HG03442 (cell line): ENCODE measurements at regions not wholly inside any gene's neighbourhood (a gene's known extent, or its start where the extent isn't known, plus 50 kb on each side); places are given as distances from the start of the nearest gene placed in this dataset.

Source experiments
- ATAC-seq: cut with Tn5 transposase; IDR thresholded peaks from one replicate; pipeline ENCODE4 v1.9.1; 2021; ENCODE audit warnings: mild to moderate bottlenecking, moderate library complexity; ENCODE audit not compliant: unreplicated experiment

DNA sequence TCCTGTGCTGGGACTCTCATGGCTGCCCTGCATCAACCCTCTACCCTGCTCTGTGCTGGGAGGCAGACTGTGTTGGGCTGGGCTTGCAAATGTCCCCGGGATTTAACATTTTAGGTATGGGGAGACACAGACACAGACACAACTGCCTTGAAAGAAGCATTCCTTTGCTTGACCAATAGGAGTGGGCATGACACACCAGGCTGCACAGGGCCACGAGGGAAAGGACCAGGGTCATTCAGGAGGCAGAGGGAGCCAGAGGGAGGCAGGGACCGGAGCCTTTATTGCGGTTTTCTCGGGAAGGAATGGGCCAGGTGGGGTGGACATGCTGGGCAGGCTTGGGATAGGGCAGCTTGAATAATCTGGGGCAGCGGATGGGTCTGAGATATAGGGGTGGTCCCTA, 238.7 kb upstream of the COPS8 start:
- no peak for ATAC-seq

DNA sequence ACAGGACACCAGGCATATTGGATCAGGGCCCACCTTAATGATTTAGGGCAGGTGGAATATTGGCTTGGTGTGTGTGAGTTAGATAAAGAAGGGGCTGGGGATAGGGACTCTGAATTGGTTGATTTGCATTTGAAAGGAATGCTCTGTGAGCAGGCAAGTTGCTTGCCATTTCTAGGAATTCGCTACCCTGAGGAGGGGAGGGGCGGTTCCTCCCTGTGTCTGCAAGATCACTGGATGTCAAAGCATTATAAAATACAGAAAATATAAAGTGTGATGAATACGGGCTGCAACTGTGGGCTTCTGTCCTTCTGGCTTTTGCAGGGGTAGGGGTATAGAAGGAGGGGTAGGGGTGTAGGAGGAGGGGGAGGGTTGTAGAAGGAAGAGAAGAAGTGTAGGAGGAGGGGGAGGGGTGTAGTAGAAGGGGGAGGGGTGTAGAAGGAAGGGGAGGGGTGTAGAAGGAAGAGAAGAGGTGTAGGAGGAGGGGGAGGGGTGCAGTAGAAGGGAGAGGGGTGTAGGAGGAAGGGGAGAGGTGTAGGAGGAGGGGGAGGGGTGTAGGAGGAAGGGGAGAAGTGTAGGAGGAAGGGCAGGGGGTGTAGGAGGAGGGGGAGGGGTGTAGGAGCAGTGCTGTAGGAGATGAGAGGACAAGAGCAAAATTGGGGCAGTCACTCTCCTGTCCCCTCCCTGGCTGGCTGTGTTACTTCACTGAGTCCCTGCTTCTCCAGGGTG, 238.0 kb upstream of the COPS8 start:
- no peak for ATAC-seq

GRCh38 chr2:236848501-236848900, 237.2 kb upstream of the COPS8 start:
- ATAC-seq: no peak

GRCh38 chr2:236849508-236849907, 236.2 kb upstream of the COPS8 start:
- ATAC-seq: no peak

DNA sequence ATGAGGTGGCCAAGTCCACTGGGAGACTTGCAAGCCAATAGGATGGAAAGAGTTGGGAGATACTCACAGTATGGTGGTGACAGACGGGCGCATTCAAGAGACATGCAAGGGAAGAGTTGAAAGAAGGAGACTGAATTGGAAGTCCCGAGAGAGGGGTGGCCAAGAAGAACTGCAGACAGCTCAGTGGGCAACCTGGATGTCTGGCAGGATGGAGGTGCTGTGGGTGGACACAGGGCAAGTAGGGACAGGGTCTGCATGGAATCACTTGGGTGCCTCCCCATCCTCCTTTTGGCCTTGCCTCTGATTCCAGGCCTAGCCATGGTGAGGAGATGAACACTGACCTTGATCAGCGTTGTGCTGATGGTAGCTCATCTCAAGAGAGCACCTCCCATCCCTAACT, 235.7 kb upstream of the COPS8 start:
- ATAC-seq: no peak

GRCh38 chr2:236851187-236851586, 234.5 kb upstream of the COPS8 start:
- no peak for ATAC-seq

DNA sequence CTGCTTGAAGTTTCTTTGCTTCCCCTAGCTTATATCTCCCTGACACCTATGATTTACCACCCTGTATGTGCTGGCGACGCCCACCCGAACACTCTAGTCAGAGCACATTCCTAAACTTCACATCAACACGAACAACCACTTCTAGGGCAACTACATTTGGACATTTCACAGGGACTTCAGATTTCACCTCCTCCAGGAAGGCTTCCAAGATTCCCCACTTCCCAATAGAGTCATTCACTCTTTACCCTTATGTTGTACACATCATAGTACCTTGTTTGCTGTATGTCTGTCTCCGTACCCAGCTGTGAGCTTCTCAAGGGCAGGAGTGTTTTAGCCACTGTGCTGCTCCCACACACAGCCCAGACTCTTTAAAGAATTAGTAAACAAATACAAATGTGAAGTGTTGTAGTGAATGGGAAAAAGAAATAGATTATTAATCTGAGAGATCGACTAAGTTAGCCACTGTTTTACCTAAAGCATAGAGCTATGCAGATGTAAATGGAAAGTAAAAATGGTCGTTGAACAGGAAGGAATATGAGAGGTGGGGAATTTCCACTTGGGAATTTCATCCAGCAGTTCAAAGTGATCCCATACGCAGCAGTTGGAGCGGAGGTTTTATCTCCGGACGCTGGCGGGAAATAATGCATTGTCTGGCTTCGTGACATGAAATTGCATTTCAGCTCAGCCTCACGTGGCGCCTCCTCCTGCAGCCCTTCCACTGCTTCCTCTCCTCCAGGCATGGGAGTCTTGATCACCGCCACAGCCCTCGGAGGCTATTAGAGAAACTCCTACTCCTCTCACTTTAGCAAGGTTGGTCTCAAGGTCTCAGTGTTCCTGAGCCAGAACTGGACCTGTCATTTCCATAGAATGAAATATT, 233.4 kb upstream of the COPS8 start:
- no peak for ATAC-seq

- no peak for ATAC-seq
Observed at GRCh38 chr2:236852977-236853374, 232.7 kb upstream of the COPS8 start.

DNA sequence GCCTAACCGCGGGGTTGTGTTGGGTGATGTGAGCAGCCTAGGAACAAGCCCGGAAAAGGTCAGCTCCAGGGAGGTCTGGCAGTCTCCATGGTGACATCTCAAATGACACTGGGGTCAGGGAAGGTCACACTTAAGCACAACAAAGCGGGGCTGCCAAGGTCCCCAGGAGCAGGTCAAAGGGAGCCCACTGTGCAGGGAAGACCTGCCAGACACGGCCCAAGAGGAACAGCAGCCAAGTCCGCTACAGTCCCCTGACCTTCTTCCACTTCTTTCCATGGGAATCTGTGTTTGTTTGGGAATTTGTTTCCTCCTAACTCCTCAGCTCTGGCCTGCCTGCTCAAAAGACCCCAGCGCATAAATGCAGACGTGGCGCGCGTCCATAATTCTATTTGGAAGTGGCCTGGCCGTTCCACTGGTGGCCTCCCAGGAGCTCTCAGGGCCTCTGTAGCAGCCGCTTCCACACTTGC, 232.1 kb upstream of the COPS8 start:
- no peak for ATAC-seq

DNA sequence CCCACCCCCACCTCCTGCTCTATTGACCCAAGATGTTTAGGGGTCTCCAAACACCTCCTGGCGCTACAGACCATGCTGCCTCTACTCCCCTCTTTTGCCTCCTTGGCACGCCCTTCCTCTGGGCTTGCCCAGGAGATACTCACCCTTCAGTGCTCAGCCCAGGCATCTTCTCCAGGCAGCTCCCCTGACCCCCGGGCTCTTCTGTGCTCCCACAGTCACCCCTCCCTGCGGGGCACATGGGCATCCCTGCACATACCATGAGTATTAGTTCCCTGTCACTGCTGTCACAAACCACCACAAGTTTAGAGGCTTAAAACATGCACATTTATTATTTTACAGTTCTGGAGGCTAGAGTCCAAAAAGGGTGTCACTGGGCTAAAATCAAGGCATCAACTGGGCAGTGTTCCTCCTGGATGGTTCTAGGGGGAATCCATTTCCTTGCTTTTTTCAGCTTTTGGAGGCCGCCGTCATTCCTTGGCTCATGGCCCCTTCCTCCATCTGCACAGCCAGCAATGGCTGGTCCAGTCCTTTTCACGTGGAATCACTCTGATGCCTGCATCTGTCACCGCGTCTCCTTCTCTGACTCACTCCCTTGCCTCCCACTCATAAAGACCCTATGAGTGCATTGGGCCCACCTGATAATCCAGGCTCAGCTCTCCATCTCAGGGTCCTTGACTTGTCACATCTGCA, 230.4 kb upstream of the COPS8 start:
- no peak for ATAC-seq

DNA sequence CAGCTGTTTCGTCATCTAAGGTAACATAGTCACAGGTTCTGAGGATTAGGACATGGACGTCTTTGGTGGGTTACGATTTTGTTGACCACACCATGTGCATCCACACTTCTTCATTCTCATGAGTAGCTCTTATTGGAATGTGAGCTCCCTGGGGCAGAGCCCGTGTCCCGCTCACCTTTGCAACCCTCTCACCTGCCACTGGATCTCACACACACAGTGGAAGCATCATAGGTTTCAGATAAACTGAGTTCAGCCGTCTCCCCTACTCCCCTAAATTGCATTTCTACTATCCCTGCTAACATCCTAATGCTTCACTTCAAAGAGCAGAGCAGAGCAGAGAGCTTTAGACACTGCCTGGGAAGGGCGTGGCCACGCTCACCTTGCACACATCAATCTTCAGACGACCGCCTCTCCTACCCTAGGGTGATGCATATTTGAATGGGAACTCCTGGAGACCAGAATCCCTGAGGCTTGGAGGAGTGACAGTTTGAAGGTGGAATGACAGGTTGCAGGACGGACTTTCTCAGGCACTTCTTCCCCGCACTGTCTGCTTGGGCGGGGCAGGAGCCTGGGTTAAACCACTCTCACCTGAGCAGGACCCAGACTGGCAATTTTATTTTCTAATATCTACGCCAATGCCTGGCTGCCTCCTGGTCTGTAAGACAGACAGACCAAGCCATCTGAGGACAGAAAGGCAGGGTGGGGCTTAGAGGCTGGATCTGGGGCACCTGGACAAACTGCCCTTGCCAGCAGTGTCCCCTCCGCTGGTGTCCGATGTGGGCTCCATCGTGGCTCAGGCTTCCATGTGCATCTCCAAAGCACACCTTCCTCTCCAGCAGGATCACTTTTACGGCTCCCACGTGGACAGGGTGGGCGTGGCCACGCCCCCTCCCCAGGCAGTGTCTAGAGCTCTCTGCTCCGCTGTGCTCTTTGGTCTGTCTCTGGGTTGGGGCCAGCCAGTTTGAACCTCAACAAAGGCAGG, 229.5 kb upstream of the COPS8 start:
- ATAC-seq: no peak

DNA sequence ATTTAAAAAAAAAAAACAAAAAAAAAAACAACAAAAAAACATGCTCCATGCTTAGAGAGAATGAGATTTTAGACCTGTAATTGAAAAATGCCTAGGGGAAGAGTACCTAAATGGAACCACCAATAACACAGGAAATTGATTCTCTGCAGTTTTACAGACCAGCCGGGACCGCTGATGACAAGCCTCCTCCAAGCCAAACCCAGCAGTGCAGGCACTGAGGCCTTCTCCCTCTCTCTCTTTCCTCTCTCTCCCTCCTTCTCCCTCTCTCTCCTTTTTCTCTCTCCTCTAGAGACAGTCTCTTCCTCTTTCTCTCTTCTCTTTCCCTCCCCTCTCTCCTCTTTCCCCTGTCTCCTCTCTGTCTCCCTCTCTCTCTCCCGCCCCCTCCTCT, 228.8 kb upstream of the COPS8 start:
- no peak for ATAC-seq

DNA sequence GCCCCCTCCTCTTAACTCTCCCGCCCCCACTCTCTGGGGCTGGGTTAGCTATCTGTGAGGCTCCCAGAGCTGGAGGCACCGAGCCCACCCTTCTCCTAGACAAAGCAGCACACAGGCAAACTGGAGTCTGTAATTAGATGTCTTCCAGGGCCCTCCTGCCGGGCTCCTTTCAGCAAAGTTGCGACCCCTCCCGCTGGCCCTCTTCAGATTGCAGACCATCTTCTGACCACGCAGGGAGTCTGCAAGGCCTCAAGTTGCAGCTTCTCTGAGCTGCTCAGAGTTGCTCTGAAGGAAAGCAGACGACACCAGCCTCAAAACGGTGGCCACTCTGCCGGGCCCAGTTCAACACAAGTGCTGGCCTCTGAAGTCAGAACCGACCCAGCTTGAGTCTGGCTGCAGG, 228.4 kb upstream of the COPS8 start:
- ATAC-seq: no peak

DNA sequence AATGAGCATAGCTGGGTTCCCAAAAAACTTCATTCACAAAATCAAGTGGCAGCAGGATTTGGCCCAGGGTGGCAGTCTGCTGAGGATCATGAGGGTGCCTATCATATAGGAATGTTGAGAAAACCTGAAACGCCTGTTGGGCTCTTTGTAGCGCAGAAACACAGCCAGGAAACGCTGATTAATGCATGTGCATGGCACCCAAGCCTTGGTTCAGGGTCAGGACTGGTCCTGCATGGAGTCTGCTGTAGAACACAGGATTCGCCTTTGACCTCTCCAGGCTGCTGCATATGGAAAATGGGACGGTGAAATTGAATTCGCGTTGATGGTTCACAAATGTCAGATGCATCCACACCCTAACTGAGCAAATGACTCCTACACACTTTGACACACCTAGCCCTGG, 227.9 kb upstream of the COPS8 start:
- no peak for ATAC-seq

- no peak for ATAC-seq
Observed at GRCh38 chr2:236858661-236859060, 227.0 kb upstream of the COPS8 start.

DNA sequence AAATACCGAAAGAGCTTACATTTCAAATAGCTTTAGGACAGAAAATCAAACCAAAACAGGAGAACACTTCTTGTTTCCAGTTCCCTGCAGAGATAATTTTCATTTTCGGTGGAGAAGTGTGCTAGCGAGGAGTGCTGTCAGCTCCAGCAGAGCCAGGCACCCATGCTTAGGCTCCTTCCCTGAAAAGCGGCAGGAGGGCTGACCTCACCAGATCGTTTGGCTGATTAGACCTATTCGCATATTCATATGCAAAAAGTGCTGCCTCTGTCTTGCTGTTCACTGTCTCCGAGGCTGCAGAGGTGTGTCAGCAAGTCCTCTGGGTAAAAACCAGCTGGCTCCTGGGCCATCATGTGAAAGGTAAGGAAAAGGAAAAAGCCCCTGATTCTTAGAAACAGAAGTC, 225.8 kb upstream of the COPS8 start:
- ATAC-seq: no peak

DNA sequence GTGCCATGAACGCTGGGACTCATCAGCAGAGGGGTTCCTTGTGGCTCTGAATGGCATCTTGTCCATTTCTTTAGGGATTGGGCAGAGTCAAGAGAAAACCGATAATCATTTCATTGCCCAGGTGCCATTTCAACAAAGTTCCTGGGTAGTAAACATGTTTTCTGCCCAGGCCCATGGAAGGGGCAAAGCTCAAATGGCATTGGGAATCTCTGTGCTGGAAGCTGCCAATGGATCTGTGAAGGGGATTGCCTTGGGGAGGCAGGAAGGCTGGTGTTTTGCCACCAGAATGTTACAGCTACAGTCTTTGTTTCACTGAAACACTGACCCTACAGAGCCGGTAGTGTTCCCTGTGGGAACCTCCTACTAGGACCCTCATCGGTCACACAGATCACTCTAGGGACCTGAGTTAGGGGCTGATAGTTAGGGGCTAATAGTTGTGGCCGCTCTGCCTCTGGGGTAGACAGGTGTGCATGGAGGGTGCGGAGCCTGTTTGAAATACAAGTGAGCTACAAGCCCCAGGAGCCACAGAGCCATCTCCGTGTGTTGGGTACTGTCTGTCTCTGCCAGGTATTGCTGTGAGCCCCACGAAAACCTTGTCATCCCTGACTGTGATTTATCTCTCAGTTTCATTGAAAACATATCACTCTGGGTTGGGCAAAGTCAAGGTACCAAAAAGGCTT, 224.4 kb upstream of the COPS8 start:
- no peak for ATAC-seq

GRCh38 chr2:236861944-236862343, 223.7 kb upstream of the COPS8 start:
- no peak for ATAC-seq

- ATAC-seq: no peak
Observed at GRCh38 chr2:236862526-236862925, 223.2 kb upstream of the COPS8 start.
